ENCODE measurements at regions not wholly inside any gene's neighbourhood (a gene's known extent, or its start where the extent isn't known, plus 50 kb on each side); places are given as distances from the start of the nearest gene placed in this dataset.

DNA sequence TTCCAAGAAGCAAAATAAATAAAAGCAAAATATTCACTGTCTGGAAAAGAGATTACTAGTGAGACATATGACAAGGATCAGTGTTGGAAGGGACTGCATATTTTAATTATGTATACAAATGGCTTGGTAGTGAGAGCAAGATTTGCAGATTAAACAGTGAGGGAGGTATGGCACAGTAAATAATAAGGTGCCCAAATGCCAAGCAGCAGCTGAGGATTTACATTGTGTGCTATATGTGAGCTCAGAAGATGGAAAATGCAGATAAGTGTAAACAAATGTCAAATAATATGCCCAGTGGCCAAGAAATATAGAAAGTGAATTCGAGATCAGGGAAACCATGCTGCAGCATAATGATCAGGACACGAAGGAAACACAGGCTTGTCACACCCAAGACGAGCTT lies 173.8 kb upstream of the NRSN1 start:
- H3K27me3 ChIP-seq (ENCODE audit: insufficient read depth, low read length): no peaks in the 10 kb centered on the region
- H3K4me2 ChIP-seq (ENCODE audit: low read length): no peak overlapping the region
- ATAC-seq (no peak), DNase-seq (ENCODE audit: low read depth, low spot score) (no peak)
- no peaks in the 10 kb centered on the region for H3K9me2 ChIP-seq (ENCODE audit: insufficient read depth)
- BruUV-seq (replicated peaks): no TSS peak
- H3K27ac ChIP-seq (ENCODE audit: low read depth, low read length): no peak overlapping the region
- CTCF ChIA-PET: no interaction called here
- TF ChIP-seq FOSL1 (IDR thresholded peaks at IDR 0.05; ENCODE audit: low read depth) (no peak), SRF (IDR thresholded peaks at IDR 0.05; ENCODE audit: low read depth) (no peak), CBX3 (IDR thresholded peaks at IDR 0.05; ENCODE audit: low read depth) (no peak), CEBPB (IDR thresholded peaks at IDR 0.05; ENCODE audit: low read depth) (no peak), YY1 (IDR thresholded peaks at IDR 0.05; ENCODE audit: extremely low read depth, insufficient replicate concordance, low read depth, low read length) (no peak), EZH2phosphoT487 (IDR thresholded peaks at IDR 0.05; ENCODE audit: borderline replicate concordance) (no peak), SIN3A (IDR thresholded peaks at IDR 0.05; ENCODE audit: low read depth) (no peak), EZH2 (IDR thresholded peaks at IDR 0.05) (no peak), SP1 (IDR thresholded peaks at IDR 0.05; ENCODE audit: low read depth) (no peak)
- TF ChIP-seq, protein P1, sequence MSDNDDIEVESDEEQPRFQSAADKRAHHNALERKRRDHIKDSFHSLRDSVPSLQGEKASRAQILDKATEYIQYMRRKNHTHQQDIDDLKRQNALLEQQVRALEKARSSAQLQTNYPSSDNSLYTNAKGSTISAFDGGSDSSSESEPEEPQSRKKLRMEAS (IDR thresholded peaks at IDR 0.05): no peak
- TF ChIP-seq, protein P2, sequence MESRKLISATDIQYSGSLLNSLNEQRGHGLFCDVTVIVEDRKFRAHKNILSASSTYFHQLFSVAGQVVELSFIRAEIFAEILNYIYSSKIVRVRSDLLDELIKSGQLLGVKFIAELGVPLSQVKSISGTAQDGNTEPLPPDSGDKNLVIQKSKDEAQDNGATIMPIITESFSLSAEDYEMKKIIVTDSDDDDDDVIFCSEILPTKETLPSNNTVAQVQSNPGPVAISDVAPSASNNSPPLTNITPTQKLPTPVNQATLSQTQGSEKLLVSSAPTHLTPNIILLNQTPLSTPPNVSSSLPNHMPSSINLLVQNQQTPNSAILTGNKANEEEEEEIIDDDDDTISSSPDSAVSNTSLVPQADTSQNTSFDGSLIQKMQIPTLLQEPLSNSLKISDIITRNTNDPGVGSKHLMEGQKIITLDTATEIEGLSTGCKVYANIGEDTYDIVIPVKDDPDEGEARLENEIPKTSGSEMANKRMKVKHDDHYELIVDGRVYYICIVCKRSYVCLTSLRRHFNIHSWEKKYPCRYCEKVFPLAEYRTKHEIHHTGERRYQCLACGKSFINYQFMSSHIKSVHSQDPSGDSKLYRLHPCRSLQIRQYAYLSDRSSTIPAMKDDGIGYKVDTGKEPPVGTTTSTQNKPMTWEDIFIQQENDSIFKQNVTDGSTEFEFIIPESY (IDR thresholded peaks at IDR 0.05; ENCODE audit: extremely low read depth, insufficient replicate concordance, low read length): no peak
- TF ChIP-seq, protein P3, sequence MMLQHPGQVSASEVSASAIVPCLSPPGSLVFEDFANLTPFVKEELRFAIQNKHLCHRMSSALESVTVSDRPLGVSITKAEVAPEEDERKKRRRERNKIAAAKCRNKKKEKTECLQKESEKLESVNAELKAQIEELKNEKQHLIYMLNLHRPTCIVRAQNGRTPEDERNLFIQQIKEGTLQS (IDR thresholded peaks at IDR 0.05): no peak
- no peaks in the 10 kb centered on the region for H3K36me3 ChIP-seq (ENCODE audit: control insufficient read depth in 1 of 2, insufficient read depth in 2 of 2, low read length in 2 of 2)
- no peak overlapping the region for H3K4me3 ChIP-seq (replicated peaks in 1 of 2; ENCODE audit: low read depth in 1 of 2, low read length in 2 of 2)
- POLR2A ChIA-PET: no interaction called here
- no peak overlapping the region for H2AFZ ChIP-seq (ENCODE audit: low read depth, low read length, poor library complexity, severe bottlenecking)
- intact Hi-C loops (cut with micrococcal nuclease): no loop called here
- H3K9me3 ChIP-seq (ENCODE audit: control insufficient read depth in 1 of 2, insufficient read depth in 1 of 2, low read depth in 1 of 2, low read length in 2 of 2): 0 out of 4 replicates have a peak, but pooled peaks cover 0 to 4% of the 10 kb centered on the region in 2 experiments
- H3K79me2 ChIP-seq (ENCODE audit: insufficient read depth, low read length): no peaks in the 10 kb centered on the region
- RAD21 ChIA-PET (ENCODE audit: low non-redundant PET in 1 of 2, low total read pairs in 2 of 2, uncharacterized antibody in 2 of 2, unreplicated experiment in 2 of 2): no interaction called here
- no peaks in the 10 kb centered on the region for H3K4me1 ChIP-seq (ENCODE audit: control insufficient read depth in 1 of 2, insufficient read depth in 2 of 2, low read length in 2 of 2)
- no peak overlapping the region for H3K9ac ChIP-seq (ENCODE audit: low read length)
- H4K20me1 ChIP-seq (ENCODE audit: insufficient read depth): no peaks in the 10 kb centered on the region
